Keratinocyte (primary cell): ENCODE measurements at regions not wholly inside any gene's neighbourhood (a gene's known extent, or its start where the extent isn't known, plus 50 kb on each side); places are given as distances from the start of the nearest gene placed in this dataset.

Experiments
- DNase-seq: peaks from one replicate; pipeline ENCODE4 v3.0.0-alpha.2; 2011; ENCODE audit warnings: low read depth, missing footprints, low spot score
- FAIRE-seq: peaks from 2 replicates; lab custom pipeline; 2011; peaks lifted over from hg19 to GRCh38; lab: Jason Lieb, UNC
- H2AFZ ChIP-seq: 2 replicates; pipeline ENCODE4 v1.6.0; 2012; ENCODE audit warnings: low read length, control low read depth, inconsistent platforms; ENCODE audit not compliant: control insufficient read depth
- H3K27ac ChIP-seq: 2 replicates; pipeline ENCODE4 v1.5.1; 2011; ENCODE audit warnings: low read length; ENCODE audit not compliant: control insufficient read depth, insufficient read depth
- H3K27me3 ChIP-seq: 3 replicates; pipeline ENCODE4 v1.6.0; 2011; ENCODE audit warnings: low read length; ENCODE audit not compliant: control insufficient read depth, insufficient read depth; ENCODE audit errors: extremely low read depth
- H3K36me3 ChIP-seq, 2 experiments: 2 replicates in 1 of 2; 3 replicates in 1 of 2; pipeline ENCODE4 v1.5.1; 2011; ENCODE audit warnings: low read length in 2 of 2, mild to moderate bottlenecking in 1 of 2; ENCODE audit not compliant: control insufficient read depth in 2 of 2, insufficient read depth in 2 of 2; ENCODE audit errors: extremely low read depth in 1 of 2
- H3K4me1 ChIP-seq: 3 replicates; pipeline ENCODE4 v1.5.1; 2011; ENCODE audit warnings: low read length; ENCODE audit not compliant: control insufficient read depth, insufficient read depth; ENCODE audit errors: extremely low read depth
- H3K4me2 ChIP-seq: 3 replicates; pipeline ENCODE4 v1.6.0; 2011; ENCODE audit warnings: low read depth, low read length; ENCODE audit not compliant: control insufficient read depth, insufficient read depth; ENCODE audit errors: extremely low read depth
- H3K4me3 ChIP-seq, 3 experiments: fragments of 200-600 bp in 1 of 3; sonication (generic) in 1 of 3; 2 replicates in 2 of 3; 3 replicates in 1 of 3; pipeline ENCODE4 v1.5.1; 2011 to 2016; ENCODE audit warnings: low read length in 3 of 3, mild to moderate bottlenecking in 3 of 3, control low read depth in 2 of 3, inconsistent platforms in 1 of 3, low read depth in 1 of 3, mixed read lengths in 1 of 3, mixed run types in 1 of 3, moderate library complexity in 1 of 3; ENCODE audit not compliant: control insufficient read depth in 2 of 3, insufficient read depth in 2 of 3; ENCODE audit errors: extremely low read depth in 1 of 3
- H3K79me2 ChIP-seq: 2 replicates; pipeline ENCODE4 v1.6.0; 2012; ENCODE audit warnings: low read length; ENCODE audit not compliant: control insufficient read depth, insufficient read depth
- H3K9ac ChIP-seq: 3 replicates; pipeline ENCODE4 v1.6.0; 2011; ENCODE audit warnings: low read length; ENCODE audit not compliant: control insufficient read depth, insufficient read depth; ENCODE audit errors: extremely low read depth
- H3K9me1 ChIP-seq: 3 replicates; pipeline ENCODE4 v1.6.0; 2011; ENCODE audit warnings: low read length; ENCODE audit not compliant: control insufficient read depth, insufficient read depth; ENCODE audit errors: extremely low read depth
- H3K9me3 ChIP-seq: 2 replicates; pipeline ENCODE4 v1.5.1; 2012; ENCODE audit warnings: low read depth, low read length; ENCODE audit not compliant: control insufficient read depth
- H4K20me1 ChIP-seq: 3 replicates; pipeline ENCODE4 v1.6.0; 2011; ENCODE audit warnings: low read length; ENCODE audit not compliant: control insufficient read depth, insufficient read depth; ENCODE audit errors: extremely low read depth
- CTCF ChIP-seq, 3 experiments: IDR thresholded peaks in 1 of 3; conservative IDR thresholded peaks in 1 of 3; optimal IDR thresholded peaks in 1 of 3; 2 replicates in 2 of 3; 3 replicates in 1 of 3; pipeline versions ENCODE3 to v1.5.1; 2011; ENCODE audit warnings: low read length in 3 of 3, mild to moderate bottlenecking in 3 of 3, moderate library complexity in 2 of 3, control low read depth in 1 of 3, inconsistent platforms in 1 of 3; ENCODE audit not compliant: insufficient read depth in 2 of 3; ENCODE audit errors: extremely low read depth in 1 of 3
- EZH2 ChIP-seq: IDR thresholded peaks from one replicate; pipeline ENCODE4 v1.6.1; 2012; ENCODE audit warnings: inconsistent platforms, mild to moderate bottlenecking, low read length, moderate library complexity
- dilution Hi-C: fragments of 300-500 bp; cut with MboI; formaldehyde crosslinking; loops from one replicate; pipeline ENCODE4 v1.7.0; 2020; ENCODE audit warnings: low sequenced_read_pairs; ENCODE audit not compliant: extremely low pct_ligation_motif_present

GRCh38 chr15:94040541-94041248 lies 190.7 kb upstream of the MCTP2 start:
- no peak for FAIRE-seq
- H3K4me3 ChIP-seq = no peak overlapping the region
- no peak overlapping the region for H3K9ac ChIP-seq
- DNase-seq = no peak
- H2AFZ ChIP-seq = no peak overlapping the region
- dilution Hi-C loops = no loop called here
- H4K20me1 ChIP-seq = no peaks in the 10 kb centered on the region
- TF ChIP-seq CTCF (optimal IDR thresholded peaks at IDR 0.05 in 1 of 3, IDR thresholded peaks at IDR 0.05 in 1 of 3, conservative IDR thresholded peaks at IDR 0.05 in 1 of 3; ENCODE audit: extremely low read depth in 1 of 3, insufficient read depth in 2 of 3, low read length in 3 of 3) (no peak), EZH2 (no peak)
- no peaks in the 10 kb centered on the region for H3K9me3 ChIP-seq
- no peaks in the 10 kb centered on the region for H3K36me3 ChIP-seq
- no peaks in the 10 kb centered on the region for H3K27me3 ChIP-seq
- H3K4me1 ChIP-seq = no peaks in the 10 kb centered on the region
- H3K27ac ChIP-seq = no peak overlapping the region
- no peak overlapping the region for H3K4me2 ChIP-seq
- no peaks in the 10 kb centered on the region for H3K9me1 ChIP-seq
- H3K79me2 ChIP-seq = no peaks in the 10 kb centered on the region

- H3K4me2 ChIP-seq = no peak overlapping the region
- no peak overlapping the region for H3K9ac ChIP-seq
- no peak overlapping the region for H2AFZ ChIP-seq
- H3K4me3 ChIP-seq = no peak overlapping the region
- TF ChIP-seq CTCF (optimal IDR thresholded peaks at IDR 0.05 in 1 of 3, IDR thresholded peaks at IDR 0.05 in 1 of 3, conservative IDR thresholded peaks at IDR 0.05 in 1 of 3; ENCODE audit: extremely low read depth in 1 of 3, insufficient read depth in 2 of 3, low read length in 3 of 3) (no peak), EZH2 (no peak)
- dilution Hi-C loops = no loop called here
- H3K27me3 ChIP-seq = no peaks in the 10 kb centered on the region
- H3K27ac ChIP-seq = no peak overlapping the region
- H3K36me3 ChIP-seq = no peaks in the 10 kb centered on the region
- no peaks in the 10 kb centered on the region for H3K9me3 ChIP-seq
- no peaks in the 10 kb centered on the region for H4K20me1 ChIP-seq
- DNase-seq (no peak), FAIRE-seq (no peak)
- H3K9me1 ChIP-seq = no peaks in the 10 kb centered on the region
- no peaks in the 10 kb centered on the region for H3K4me1 ChIP-seq
- no peaks in the 10 kb centered on the region for H3K79me2 ChIP-seq
These were observed 195.2 kb upstream of the MCTP2 start for GRCh38 chr15:94036156-94036555.
